ENCODE measurements at regions not wholly inside any gene's neighbourhood (a gene's known extent, or its start where the extent isn't known, plus 50 kb on each side); places are given as distances from the start of the nearest gene placed in this dataset.

- H3K4me3 ChIP-seq (ENCODE audit: low read length) = no peak overlapping the region
- no peak for TF ChIP-seq CTCF (conservative IDR thresholded peaks at IDR 0.05; ENCODE audit: low read depth, low read length)
- DNase-seq (ENCODE audit: low read depth) = no peak
Observed at GRCh38 chr9:17987189-17987588, 408.3 kb downstream of the SH3GL2 start.

- TF ChIP-seq CTCF (conservative IDR thresholded peaks at IDR 0.05; ENCODE audit: low read depth, low read length) = no peak
- no peak for DNase-seq (ENCODE audit: low read depth)
- H3K4me3 ChIP-seq (ENCODE audit: low read length) = no peak overlapping the region
Observed at GRCh38 chr9:17988489-17988888, 409.6 kb downstream of the SH3GL2 start.

- TF ChIP-seq CTCF (conservative IDR thresholded peaks at IDR 0.05; ENCODE audit: low read depth, low read length) = no peak
- H3K4me3 ChIP-seq (ENCODE audit: low read length) = no peak overlapping the region
- DNase-seq (ENCODE audit: low read depth) = no peak
Observed at GRCh38 chr9:17990602-17991001, 411.7 kb downstream of the SH3GL2 start.

- no peak for TF ChIP-seq CTCF (conservative IDR thresholded peaks at IDR 0.05; ENCODE audit: low read depth, low read length)
Observed at GRCh38 chr9:17993024-17993423, 414.2 kb downstream of the SH3GL2 start.

GRCh38 chr9:17994695-17995425 is 416.0 kb downstream of the SH3GL2 start:
- TF ChIP-seq CTCF (conservative IDR thresholded peaks at IDR 0.05; ENCODE audit: low read depth, low read length) = no peak
- H3K4me3 ChIP-seq (ENCODE audit: low read length) = no peak overlapping the region
- no peak for DNase-seq (ENCODE audit: low read depth)

More at GRCh38 chr9:17993024-17993423, 414.2 kb downstream of the SH3GL2 start:
- H3K4me3 ChIP-seq (ENCODE audit: low read length) = no peak overlapping the region
- DNase-seq (ENCODE audit: low read depth) = no peak

- DNase-seq (ENCODE audit: low read depth) = no peak
- TF ChIP-seq CTCF (conservative IDR thresholded peaks at IDR 0.05; ENCODE audit: low read depth, low read length) = no peak
- H3K4me3 ChIP-seq (ENCODE audit: low read length) = no peak overlapping the region
Observed at GRCh38 chr9:17996728-17997127, 417.9 kb downstream of the SH3GL2 start.

GRCh38 chr9:18002718-18003438 is 424.0 kb downstream of the SH3GL2 start:
- TF ChIP-seq CTCF (conservative IDR thresholded peaks at IDR 0.05; ENCODE audit: low read depth, low read length) = no peak
- DNase-seq (ENCODE audit: low read depth) = no peak
- H3K4me3 ChIP-seq (ENCODE audit: low read length) = no peak overlapping the region

Measured in retinal pigment epithelial cell (primary cell).